ENCODE measurements at regions not wholly inside any gene's neighbourhood (a gene's known extent, or its start where the extent isn't known, plus 50 kb on each side); places are given as distances from the start of the nearest gene placed in this dataset.

DNA sequence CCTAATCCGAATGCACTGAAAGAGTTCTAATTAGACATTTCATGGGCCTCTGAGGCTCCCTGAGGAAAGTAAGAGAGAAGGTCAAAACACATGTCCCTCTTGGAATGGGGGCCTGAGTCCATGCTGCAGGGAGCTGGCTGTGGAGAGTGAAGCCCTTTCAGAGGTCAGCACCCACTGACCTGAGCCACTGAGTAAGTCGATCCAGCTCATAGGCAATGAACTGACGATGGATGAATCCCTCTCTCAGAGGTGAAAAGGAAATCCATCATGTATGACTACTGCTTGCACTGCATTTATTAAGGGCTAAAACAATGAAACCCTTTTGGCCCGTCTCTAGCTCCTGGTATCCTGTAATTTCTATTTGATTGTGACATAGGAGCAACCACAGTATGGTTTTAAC lies 288.9 kb upstream of the VLDLR start:
- TF ChIP-seq CTCF (IDR thresholded peaks at IDR 0.05), result no peak
- TF ChIP-seq POLR2A (IDR thresholded peaks at IDR 0.05), result no peak
